Retina (tissue), 1 donor: ENCODE measurements at regions not wholly inside any gene's neighbourhood (a gene's known extent, or its start where the extent isn't known, plus 50 kb on each side); places are given as distances from the start of the nearest gene placed in this dataset.

Source experiments
- DNase-seq: peaks from one replicate; pipeline ENCODE4 v3.0.0-alpha.2; 2016

GRCh38 chr18:22545066-22545760, 127.5 kb upstream of the CTAGE1 start:
- no peak for DNase-seq

GRCh38 chr18:22546905-22547570, 129.3 kb upstream of the CTAGE1 start:
- DNase-seq, result no peak

GRCh38 chr18:22547807-22548561, 130.3 kb upstream of the CTAGE1 start:
- no peak for DNase-seq

- no peak for DNase-seq
Measured at GRCh38 chr18:22549260-22549937, 131.7 kb upstream of the CTAGE1 start.

DNA sequence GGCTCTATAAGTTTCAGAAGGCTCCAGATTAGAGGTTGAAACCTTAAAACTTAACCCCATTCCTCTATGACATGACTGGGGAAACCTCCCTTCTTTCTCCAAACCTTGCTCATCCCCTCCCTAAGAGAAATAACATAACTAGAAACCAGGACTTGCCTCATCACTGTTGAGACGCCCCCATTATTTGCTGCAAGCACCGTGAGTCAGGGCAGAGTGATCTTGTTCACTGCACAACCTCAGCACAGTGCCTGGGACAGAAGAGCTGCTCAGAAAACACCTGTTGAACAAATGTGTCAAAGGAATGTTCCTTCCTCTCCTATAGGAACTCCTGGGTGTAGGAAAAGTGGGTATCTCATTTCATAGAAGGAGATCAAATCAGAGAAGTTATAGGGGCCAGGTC, 132.7 kb upstream of the CTAGE1 start:
- no peak for DNase-seq

- DNase-seq, result no peak
Measured at GRCh38 chr18:22550861-22551260, 133.1 kb upstream of the CTAGE1 start.

DNA sequence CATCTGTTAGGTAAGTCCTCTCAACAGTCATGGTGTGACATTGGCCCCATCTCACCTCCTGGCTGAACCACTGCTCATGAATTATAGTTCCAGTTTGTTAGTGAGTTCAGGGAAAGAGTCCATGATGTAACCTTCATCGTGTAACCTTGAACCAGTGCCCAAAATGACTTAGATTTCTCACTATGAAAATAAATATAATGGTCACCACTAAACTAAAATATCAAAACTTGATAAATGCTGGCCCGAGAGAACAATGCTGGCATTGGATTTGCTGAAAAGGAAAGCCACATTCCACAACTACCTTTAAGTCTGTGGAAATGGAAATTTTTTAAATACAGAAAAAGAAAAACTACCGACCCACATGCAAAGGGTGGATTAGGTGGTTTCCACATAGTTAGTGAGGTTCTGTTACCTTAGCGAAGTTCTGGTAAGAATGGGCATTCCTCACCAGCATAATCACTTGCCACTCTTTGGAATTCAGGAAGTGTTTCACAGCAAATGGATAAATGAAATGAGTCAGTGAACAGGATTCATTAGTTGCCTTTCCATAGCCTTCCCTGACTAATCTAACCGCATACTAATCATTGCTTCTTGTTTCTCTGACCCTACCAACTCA, 133.9 kb upstream of the CTAGE1 start:
- no peak for DNase-seq

DNA sequence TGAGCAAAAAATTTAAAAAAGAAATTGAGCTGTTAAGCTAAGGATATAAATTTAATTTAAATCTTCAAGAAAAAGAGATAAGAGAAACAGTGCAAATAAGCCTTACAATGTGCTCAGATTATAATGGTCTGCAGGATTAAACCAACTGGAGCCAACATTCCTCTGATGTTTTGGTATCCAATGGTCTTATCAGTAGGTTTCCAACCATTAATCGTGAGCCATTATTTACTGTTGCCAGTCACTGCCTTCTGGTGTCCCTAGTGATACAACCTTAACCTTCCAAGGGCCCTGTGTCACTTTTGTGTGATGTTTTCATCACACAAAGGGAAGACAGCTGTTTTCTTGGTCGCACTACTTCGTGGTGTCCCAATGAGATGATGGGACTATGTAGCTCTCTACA, 134.5 kb upstream of the CTAGE1 start:
- DNase-seq, result no peak

- no peak for DNase-seq
Measured at GRCh38 chr18:22552899-22553460, 135.3 kb upstream of the CTAGE1 start.

DNA sequence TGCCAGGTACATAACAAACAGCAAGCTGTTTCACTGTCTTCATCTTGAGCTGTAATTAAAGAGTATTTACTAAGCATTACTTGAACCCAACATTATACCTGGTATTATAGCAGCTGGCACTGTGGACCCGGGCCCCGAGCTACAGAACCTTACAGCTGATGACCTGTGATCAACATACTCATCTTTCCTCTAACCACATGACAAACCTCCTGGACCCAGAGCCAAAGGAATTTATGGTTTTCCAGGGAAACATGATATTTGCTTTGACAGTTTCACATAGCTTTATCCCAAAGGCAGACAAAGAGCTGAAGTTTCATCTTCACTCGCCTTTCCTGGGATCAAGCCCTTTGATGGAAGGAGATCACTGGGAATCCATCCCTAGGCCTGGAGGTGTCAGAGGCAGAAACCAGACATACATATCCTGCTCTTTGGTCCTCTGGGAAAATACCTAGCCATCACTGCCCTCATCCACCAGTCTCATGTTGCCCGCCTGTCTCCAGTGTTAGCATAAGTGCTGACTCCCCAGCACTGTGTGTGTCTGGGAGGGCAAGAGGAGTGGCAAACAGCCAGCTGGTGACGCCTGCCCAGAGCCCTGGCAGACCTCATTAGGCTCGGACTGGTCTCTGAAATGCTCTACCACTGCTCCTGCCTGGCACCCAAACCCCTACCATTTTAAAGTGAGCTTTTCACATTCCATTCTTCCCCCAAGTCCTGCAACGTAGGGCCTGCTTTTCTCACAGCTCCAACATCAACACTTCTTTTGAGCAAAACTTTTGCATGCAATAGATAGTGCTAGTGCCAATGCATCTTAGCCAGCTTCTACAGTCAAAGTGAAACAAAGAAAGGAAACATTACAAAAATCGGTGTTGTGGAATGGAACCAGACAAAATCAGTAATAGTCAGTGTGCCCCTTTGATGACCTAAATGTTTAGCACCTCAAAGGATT, 138.8 kb upstream of the CTAGE1 start:
- no peak for DNase-seq

- no peak for DNase-seq
Measured at GRCh38 chr18:22557168-22557941, 139.6 kb upstream of the CTAGE1 start.

DNA sequence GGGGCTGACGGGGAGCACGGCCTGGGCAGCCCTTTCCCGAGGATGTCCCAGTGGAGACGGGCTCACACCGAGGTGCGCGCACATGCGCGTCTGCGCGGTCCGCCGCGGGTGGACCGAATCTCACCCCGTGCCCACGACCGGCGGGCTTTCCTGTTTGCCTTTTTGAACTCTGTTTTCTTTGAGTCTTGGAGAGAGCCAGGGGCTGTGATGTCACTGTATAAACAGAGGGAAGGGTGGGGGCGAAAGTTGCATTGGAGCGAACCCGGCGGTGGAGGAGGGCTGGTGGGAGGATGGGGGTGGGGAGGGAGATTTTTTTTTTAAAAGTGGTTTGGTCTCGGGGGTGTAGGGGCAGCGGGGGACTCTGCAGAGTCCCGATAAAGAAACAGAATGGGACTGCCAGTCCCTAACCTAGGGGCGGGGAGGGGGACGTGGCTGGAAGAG, 141.2 kb upstream of the CTAGE1 start:
- peak; percentile 49 for DNase-seq

- peak; percentile 82 for DNase-seq
Measured at GRCh38 chr18:22559414-22560274, 141.9 kb upstream of the CTAGE1 start.

DNA sequence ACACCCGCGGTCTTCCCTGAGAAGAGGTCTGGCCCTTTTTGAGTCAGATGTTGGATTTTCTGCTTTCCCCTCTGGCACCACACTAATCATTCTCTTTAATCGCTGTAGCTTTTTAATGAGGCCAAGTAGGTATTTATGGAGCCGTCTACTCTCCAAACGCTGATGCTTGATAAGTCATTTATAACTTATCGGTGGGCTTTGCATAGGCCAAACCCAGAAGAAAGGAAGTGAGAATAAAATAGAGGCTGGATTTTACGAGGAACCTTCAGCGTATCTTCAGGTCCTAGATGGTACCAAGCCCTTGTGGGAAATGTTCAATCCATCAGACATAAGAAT, 142.5 kb upstream of the CTAGE1 start:
- DNase-seq, result no peak

GRCh38 chr18:22560797-22561196, 143.1 kb upstream of the CTAGE1 start:
- no peak for DNase-seq

GRCh38 chr18:22563164-22563583, 145.5 kb upstream of the CTAGE1 start:
- peak; percentile 39 for DNase-seq

DNA sequence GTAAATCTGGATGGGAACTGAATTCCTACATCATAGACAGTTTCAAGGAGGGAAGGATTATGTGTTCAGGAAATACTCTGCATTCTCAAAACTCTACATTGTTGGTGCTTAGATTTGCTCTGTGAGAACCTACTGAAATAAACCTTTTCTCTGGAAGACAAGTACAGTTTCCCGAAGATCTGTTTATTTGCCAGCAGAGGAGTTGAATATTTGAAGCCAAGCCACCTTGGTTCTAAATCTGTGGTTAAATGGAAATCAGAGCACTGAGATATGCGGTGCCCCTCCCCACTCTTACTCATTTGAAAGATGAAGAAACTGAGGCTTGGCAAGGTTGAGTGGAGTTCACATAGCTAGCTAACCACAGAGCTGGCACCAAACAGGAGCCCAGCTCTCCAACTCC, 146.3 kb upstream of the CTAGE1 start:
- no peak for DNase-seq

- no peak for DNase-seq
Measured at GRCh38 chr18:22566703-22567420, 149.1 kb upstream of the CTAGE1 start.

- DNase-seq, result no peak
Measured at GRCh38 chr18:22567794-22568193, 150.1 kb upstream of the CTAGE1 start.
